T1000 (cell line): ENCODE measurements at regions not wholly inside any gene's neighbourhood (a gene's known extent, or its start where the extent isn't known, plus 50 kb on each side); places are given as distances from the start of the nearest gene placed in this dataset.
"Not testable (repeated sequence)": the region's sequence is repeated elsewhere in the genome, so short reads cannot be mapped to it uniquely, and the experiment has no call there.

ENCODE experiments used
- DNase-seq: peaks from one replicate; lab custom pipeline; 2025; ENCODE audit warnings: mixed read lengths; lab: John Stamatoyannopoulos, UW

DNA sequence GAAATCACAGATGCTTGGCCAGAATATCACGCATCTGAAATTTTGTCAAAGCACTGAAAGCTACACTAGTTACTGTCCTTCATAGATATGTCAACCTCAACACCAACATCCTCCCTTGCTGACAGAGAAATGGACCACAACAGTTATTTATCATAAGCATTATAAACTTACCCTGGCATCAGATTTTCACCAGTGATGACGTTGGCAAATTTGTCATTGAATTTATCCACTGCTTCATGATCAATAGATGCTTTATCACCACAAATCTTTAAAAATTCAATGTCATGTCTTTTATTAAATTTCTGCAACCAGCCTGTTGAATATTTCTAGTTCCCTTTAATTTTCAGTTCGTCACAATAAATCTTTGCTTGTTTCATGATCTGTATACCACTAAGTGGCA is 205.7 kb downstream of the GJA1 start:
- DNase-seq = no peak

DNA sequence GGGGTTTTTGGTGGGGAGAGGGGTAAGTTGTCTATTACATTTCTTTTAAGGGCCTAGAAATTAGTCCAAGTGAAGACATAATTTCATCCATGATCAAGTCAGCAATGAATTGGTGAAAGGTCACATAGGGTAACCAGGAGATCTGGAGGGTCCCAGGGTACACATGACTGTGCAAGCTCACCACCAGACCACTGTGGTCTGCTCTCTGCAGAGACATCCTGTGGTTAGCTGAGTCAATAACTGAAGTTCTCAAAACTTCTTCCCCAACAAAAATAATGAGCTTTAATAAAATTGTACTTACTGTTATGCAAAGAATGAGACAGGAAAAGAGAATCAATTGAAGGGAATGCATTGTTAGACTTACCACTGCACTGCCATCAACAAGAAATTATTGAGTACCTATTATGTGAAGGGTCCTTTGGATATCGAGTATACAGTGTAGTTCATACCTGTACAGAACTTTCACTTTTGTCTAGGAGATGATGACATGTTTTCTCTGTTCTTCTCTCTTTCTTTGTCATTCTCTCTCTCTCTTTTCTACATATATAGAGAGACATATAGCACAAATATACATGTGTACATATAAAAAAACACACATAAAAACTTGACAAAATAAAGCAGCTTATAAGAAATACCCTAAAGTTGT is 209.8 kb downstream of the GJA1 start:
- DNase-seq = no peak

DNA sequence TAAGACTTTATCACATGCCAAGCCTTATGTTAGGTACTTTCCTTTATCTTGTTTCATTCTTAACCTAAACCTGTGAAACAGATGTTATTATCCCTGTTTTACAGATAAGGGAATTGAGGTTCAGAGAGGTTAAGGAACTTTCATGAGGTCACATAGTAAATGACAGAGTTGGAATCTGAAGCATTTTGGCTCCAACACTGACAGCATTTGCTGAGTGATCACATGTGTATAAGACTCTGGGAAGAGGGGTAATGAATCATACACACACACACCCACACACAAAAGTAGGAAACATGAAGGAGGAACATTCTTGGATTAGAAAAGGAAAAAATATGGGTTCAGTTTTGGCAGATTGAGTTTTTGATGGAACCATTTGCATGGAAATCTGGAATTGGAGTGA is 212.5 kb downstream of the GJA1 start:
- no peak for DNase-seq

DNA sequence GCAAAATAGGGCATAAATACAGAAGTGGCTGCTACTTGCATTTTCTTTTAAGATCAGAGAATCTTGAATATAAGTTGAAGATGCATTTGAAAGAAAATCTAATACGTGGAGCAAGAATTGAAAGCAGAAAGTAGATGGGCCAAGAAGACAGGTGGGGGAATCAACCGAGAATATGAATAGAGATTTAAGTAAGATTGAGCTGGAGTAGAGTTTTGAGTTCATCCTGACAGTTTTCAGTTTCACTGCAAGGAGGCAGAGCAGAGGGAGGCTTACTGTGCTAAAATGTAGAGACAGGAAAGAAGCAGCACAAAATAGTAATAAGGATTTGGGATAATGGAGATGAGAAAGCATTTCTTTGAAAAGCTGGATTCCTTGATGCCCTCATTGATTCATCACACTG is 214.5 kb downstream of the GJA1 start:
- DNase-seq = no peak

DNA sequence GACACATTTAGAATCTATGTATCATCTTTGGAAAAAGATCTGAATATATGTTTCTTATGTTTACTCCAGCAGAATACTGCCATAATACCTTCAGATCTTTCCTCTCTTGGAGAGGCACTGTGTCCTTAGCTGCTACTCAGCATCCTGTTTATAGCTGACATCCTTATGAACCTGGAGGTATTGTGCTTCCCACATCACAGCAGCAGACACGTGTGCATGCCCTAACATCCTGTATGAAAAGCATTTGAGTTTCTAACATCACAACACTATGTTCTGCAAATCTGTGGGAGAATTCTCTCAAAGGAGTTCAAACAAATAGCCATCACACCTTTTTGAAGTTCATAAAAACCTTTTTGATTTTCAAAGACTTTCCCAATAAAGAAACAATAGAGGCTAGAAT is 216.0 kb downstream of the GJA1 start:
- no peak for DNase-seq

DNA sequence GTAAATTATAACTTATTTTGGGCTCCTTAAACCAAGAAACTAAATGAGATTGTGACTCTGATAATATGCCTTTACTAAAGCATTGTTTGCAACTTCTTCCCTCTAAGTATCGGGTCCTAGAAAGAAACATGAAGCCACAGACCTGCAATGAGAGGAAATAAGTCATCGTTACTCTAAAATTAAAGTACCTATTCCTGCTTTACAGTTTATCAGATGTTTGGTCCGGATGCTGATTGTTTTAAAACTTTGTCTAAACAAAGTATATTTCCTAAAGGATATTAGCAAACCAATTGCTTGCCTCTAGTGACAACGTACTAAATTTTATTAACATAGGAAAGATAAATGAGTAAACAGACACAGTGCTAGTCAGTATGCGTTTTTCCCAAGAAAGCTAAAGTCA is 216.8 kb downstream of the GJA1 start:
- no peak for DNase-seq

DNA sequence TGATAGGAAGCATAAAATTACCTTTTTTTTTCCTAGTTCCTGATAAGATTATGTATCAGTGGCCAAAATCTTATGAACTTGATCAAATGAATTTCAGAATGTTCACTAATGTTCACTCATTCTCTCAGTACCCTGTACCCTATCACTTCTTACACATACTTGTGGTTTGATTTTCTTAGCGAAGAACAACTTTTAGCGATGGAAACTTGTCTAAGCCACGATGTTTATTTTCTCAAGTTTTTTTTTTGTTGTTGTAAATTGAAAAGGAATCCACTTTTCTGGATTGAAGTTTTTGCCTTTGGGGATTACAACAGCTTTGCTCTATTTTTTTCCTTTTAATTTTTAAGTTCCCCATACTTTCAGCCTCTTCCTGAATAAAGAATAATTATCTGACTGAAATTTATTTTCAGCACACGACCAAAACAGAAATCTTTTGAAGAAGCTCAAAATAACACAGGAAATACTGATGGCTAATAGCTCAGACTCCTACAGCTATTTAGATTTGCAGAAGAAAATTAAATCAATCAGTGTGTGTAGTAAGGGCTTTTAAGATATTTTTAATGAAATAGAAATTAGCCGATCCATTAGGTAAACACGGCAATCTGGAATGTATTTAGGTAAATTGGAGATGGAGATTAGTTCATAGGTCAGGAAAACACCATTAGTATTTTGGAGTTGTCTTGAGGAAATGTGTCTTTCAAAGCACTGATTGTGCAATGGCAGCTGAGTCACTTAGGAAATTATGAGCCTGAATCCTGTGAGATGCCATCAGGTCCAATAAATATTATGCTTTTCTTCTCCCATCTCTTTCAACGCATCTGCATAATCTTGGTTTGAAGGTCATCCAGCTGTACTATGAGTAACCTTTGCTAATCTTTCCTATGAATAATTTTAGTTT is 217.5 kb downstream of the GJA1 start:
- no peak for DNase-seq

DNA sequence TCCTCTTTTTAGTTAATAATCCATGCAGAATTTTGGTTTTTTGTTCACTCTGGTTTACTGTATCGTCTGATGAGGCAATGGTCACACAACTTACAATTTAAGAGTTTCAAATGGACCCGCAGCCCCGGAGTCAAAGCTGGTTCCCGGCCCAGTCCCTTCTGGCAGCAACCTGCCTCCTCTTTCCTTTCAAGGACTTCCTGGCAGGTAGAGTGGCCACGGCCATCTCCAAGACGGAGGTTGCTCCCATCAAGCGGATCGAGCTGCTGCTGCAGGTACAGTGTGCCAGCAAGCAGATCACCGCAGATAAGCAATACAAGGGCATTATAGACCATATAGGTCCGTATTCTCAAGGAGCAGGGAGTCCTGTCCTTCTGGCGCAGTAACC is 218.2 kb downstream of the GJA1 start:
- no peak for DNase-seq

DNA sequence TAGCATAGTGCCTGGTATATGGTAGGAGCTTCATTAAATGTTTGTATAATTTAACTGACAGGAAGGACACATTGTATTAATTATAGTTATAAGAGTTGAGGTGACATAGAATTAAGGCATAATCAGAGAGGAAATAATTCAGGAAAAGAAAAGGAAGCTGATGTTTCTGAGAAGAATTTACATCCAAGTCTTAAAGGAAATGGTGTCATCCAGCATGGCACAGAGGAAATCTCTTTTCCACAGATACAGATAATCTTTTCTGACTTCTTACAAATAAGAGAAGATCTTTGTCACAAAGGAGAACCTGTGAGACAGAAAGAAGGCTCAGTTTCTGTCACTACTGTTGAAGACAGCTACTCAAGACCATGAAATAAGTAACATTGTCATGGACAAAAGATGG is 222.5 kb downstream of the GJA1 start:
- DNase-seq = no peak

DNA sequence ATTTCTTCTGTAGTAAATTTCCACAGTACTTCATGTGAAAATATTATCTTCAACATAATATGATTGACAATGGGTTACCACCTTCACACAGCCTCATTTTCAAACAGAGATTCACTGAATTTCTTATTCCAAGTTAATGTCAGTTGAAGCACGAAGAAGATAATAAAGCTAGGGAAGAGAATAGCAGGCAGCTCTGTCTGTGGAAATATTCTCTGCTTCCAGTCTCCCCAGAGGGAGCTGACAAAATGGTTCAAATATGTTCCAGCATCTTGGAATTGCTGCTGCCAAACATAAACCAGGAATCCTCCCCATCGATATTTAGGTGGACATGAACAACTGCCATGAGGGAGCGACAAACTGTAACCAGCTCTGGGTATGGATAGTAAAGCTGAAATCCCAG is 224.8 kb downstream of the GJA1 start:
- DNase-seq = no peak

DNA sequence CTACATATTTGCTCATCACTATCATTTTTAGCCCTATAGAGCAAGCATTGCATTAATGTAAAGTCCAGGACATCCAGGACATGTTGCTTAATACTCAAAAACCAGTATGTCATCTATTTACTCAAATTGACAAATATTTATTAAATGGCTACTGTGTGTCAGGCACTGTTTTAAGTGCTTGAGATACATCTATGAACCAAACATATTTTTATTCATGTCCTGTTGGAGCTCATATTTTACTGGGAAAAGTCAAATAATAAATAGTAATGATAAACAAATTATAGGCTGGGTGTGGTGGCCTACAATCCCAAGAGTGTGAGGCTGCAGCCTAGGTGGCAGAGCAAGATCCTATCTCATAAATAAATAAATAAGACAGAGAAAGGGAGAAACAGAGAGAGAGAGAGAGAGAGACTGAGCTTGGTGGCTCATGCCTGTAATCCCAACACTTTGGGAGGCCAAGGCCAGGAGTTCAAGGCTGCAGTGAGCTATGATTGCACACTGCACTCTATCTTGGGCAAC is 227.9 kb downstream of the GJA1 start:
- no peak for DNase-seq

DNA sequence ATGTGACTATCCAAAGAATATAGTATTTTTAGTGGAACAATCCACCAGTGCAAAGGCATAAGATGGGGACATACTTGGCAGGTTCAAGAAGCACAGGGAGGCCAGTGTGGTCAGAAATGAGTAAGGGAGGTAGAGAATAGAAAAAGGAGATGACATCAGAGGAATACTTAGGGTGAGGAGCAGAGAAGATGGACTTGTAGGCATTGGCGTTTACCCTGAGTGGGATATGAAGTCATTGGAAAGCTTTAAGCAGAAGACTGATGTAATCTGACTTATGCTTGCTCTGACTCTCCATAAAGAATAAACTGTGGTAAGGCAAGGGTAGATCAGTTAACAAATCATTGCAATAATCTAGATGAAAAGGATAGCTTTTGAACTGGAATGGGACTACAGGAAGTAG is 228.7 kb downstream of the GJA1 start:
- no peak for DNase-seq

DNA sequence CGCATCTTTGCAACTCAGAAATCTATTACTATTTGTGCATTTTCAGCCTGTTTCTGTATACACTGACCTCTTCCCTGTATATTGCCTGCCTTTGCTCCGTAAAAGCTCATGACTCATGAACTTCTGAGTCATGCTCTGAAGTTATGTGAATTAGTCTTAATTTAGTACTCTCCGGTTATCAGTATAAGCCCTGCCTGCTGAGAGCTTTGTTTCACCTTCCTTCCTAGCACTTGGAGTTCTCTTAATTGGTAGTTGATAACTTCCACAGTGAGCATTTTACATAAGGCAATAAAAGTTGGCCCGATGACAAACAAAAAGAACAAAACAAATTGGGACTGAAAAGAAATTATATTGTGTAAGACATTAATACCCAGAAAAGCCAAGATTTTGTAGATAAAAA is 231.4 kb downstream of the GJA1 start:
- DNase-seq = no peak

DNA sequence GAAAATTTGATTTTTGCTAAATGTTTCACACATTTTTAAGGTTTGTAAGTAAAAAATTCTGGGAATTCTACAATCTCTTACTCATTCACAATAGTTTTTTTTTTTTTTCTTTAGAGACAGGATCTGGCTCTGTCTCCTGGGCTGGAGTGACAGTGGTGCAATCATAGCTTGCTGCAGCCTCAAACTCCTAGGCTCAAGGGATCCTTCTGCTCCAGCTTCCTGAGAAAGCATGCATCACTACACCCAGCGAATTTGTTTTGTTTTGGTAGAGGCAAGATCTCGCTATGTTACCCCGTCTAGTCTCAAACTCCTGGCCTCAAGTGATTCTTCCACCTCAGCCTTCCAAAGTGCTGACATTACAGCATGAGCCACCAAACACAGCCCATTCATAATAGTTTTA is 232.8 kb downstream of the GJA1 start:
- DNase-seq = no peak

DNA sequence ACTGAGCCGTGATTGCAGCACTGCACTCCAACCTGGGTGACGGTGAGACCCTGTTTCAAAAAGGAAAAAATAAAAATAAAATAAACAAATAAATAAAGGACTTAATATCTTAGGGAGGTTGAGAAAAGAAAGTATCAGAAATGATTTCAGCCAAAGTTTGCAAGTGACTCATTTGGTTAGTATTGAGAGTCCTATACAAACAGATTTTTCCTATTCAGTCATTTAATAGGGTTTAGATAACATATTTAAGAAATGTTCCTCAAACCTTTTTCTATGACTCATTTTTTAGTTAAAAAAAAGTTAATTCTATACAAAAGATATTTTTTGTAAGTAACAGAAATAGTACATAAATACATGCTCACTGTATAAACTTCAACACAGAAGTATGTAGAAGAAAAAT is 235.1 kb downstream of the GJA1 start:
- DNase-seq = no peak

DNA sequence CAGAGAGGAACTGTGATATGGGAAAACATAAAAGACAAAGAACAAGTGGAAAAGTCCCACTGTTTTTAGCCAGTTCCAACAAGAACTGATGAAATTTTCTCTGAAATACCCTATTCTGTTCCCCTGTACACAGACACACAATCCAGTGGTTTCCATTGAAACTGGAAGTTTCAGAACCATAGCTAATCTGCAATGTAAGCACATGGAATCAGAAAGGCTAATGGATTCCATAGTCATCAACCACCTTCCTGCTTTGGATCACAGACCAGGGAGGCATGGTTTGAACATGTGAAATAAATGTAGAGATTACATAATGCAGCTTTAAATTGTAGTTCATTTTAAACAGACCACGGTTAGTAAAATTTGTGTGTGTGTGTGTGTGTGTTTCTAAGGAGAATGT is 242.1 kb downstream of the GJA1 start:
- no peak for DNase-seq

DNA sequence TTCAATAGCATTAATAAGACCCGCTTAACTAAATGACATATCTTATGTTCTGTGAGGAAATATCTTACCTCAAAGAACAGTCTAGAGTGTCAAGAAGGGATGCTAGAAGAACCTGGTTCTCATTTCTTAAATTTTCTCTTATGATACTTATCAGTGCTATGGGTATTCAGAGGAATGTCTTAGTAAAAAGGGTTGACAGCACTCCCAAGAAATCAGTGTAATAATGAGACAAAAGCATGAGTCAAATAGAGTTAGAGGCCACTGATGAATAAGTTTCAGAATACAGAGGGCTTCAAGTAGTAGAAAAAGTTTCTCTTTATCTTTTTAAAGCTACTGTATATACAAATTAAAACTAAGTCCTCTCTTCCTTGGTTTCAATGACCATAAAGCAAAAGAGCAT is 242.8 kb downstream of the GJA1 start:
- no peak for DNase-seq

DNA sequence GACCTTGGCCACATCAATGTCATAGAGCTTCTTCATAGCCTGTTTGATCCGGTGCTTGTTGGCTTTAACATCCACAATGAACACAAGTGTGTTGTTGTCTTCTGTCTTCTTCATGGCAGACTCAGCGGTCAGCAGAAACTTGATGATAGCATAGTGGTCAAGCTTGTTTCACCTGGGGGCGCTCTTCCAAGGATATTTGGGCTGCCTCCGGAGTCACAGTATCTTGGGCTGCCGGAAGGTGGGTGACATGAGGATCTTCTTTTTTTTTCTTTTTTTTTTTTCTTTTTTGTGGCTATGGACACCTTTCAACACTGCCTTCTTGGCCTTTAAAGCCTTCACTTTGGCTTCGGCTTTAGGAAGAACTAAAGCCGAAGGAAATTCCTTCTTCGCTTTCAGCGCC is 244.6 kb downstream of the GJA1 start:
- no peak for DNase-seq

DNA sequence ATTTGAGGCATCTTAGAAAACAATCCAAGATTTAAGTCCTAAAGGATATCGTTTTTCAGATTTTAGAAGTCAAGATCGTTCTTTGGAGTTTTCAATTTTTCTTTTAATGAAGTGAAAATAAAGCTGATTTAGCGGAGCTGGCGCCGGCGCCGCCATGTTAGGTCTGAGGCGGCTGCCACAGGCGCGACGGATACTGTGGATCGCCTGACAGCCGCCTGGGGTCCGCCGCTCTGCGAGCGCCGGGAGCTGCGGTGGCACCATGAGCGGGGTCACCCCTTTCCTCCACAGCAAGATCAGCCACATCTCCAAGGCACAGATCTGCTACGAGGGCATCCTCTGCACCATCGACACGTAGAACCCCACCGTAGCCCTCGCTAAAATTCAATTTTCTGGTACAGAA is 247.2 kb downstream of the GJA1 start:
- DNase-seq = no peak

DNA sequence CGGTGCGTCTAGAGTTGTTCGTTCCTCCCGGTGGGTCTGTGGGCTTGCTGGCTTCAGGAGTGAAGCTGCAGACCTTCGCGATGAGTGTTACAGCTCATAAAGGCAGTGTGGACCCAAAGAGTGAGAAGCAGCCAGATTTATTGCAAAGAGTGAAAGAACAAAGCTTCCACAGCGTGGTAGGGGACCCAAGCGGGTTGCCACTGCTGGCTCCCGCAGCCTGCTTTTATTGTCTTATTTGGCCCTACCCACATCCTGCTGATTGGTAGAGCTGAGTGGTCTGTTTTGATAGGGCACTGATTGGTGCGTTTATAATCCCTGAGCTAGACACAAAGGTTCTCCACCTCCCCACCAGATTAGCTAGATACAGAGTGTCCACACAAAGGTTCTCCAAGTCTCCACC is 250.4 kb downstream of the GJA1 start:
- not testable (repeated sequence) for DNase-seq

DNA sequence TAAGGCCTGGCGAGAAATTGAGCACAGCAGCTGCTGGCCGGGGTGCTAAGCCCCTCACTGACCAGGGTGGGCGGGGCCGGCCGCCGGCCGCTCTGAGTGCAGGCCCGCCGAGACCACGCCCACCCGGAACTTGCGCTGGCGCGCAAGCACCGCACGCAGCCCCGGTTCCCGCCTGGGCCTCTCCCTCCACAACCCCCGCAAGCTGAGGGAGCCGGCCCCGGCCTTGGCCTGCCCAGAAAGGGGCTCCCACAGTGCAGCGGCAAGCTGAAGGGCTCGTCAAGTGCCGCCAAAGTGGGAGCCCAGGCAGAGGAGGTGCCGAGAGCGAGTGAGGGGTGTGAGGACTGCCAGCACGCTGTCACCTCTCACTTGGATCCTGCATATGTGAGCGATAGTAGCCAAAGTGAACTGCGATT is 251.2 kb downstream of the GJA1 start:
- no peak for DNase-seq

DNA sequence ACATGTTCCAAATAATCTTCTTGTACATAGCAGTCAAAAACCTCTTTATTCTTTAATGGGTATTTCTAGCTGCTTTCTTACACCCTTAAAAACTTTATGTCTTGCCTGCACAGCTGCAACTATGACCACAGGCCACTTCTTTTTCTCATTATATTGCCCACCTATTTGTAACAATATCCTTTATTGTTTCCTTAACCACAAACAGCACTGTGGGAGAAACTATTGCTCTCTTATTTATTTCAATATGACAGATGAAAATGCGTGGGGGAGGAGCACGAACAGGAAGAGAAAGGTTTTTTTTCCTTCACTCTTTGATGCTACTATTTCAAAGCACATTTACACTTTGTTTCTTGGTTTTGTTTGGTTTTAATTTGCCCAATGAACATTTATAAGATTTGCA is 253.5 kb downstream of the GJA1 start:
- no peak for DNase-seq

DNA sequence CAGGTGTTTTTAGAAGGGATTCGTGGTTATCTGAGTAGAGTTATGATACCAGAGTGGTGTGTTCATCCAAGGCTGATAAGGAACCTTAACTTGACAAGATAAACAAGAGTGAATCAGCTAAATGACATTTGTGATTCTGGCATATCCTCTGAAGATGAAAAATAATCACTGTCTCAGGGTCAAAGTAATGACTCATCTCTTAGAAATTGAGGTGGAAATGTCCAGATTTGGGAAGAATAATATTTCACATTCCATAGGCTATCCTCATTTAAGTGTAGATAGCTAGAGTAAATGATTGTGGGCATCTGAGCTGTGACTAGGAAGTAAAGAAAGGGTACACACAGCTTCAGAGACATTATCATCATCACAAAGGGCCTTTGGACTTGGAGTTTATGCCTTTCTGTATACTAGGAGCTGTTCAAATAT is 255.7 kb downstream of the GJA1 start:
- DNase-seq = no peak

DNA sequence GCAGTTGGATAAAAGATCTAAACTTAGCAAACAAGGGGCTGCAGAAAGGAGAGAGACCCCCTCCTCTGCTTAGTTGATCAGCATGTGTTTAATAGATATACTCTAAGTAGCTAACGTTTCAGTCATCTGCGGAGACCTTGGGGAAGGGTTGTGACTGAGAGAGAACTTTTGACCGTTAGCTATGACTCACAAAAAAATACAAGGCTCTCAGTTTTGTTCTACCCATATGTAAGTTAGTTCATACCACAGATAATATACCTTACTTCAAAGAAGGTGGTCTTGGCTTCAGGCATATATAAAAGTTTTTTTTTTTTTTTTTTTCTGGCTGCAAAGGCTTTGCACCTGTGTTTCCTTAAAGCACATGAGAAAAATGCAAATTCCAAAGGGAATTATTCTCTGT is 258.9 kb downstream of the GJA1 start:
- no peak for DNase-seq
